Lung (tissue), 11 donors: ENCODE measurements at regions not wholly inside any gene's neighbourhood (a gene's known extent, or its start where the extent isn't known, plus 50 kb on each side); places are given as distances from the start of the nearest gene placed in this dataset.

Source experiments
- ATAC-seq: fragments of 200-7000 bp; cut with Tn5 transposase; one replicate; pipeline ENCODE4 v1.9.1; 2020; ENCODE audit warnings: moderate number of reproducible peaks; ENCODE audit not compliant: insufficient read depth, low FRiP score
- DNase-seq, 3 donors: peaks; one replicate each; pipeline ENCODE4 v3.0.0-alpha.2; 2013 to 2017
- H3K27ac ChIP-seq, 2 donors: one replicate each; pipeline ENCODE4 v1.5.1; 2013; ENCODE audit warnings: mild to moderate bottlenecking in 2 of 2, moderate library complexity in 2 of 2, control low read depth in 1 of 2, inconsistent platforms in 1 of 2, low read depth in 1 of 2, low read length in 1 of 2
- H3K27me3 ChIP-seq, 3 donors: one replicate each; pipeline ENCODE4 v1.5.1; 2013; ENCODE audit warnings: low read length in 2 of 3; ENCODE audit not compliant: control insufficient read depth in 3 of 3, insufficient read depth in 3 of 3
- H3K36me3 ChIP-seq, 4 donors: one replicate each; pipeline ENCODE4 v1.5.1; 2013; ENCODE audit warnings: low read length in 4 of 4, mild to moderate bottlenecking in 1 of 4, moderate library complexity in 1 of 4; ENCODE audit not compliant: control insufficient read depth in 4 of 4, insufficient read depth in 4 of 4
- H3K4me1 ChIP-seq, 5 donors: one replicate each; pipeline ENCODE4 v1.5.1; 2013; ENCODE audit warnings: low read length in 5 of 5, mild to moderate bottlenecking in 2 of 5, moderate library complexity in 1 of 5; ENCODE audit not compliant: control insufficient read depth in 5 of 5, insufficient read depth in 5 of 5
- H3K4me3 ChIP-seq: one replicate; pipeline ENCODE4 v1.5.1; 2013; ENCODE audit warnings: mild to moderate bottlenecking, control low read depth, moderate library complexity
- H3K9ac ChIP-seq, 2 donors: one replicate each; pipeline ENCODE4 v1.5.1; 2013; ENCODE audit warnings: low read length in 2 of 2, control low read depth in 1 of 2; ENCODE audit not compliant: insufficient read depth in 1 of 2
- H3K9me3 ChIP-seq, 4 donors: one replicate each; pipeline ENCODE4 v1.5.1; 2013; ENCODE audit warnings: low read length in 3 of 4, mild to moderate bottlenecking in 1 of 4, moderate library complexity in 1 of 4; ENCODE audit not compliant: control insufficient read depth in 4 of 4, insufficient read depth in 3 of 4
- CTCF ChIP-seq: IDR thresholded peaks from 2 replicates; pipeline ENCODE4 v1.5.1; 2012; ENCODE audit warnings: mild to moderate bottlenecking; ENCODE audit errors: control extremely low read depth, extremely low read depth
- WGBS, 2 donors: extraction: QIAGEN DNeasy Blood & Tissue Kit; methylation state at CpG; one replicate each; pipeline ENCODE4 v1.1.7; 2013; 5-methylcytosine and 5-hydroxymethylcytosine counted together
- donor health status: control.
- donor health status: control.
- donor health status: Bipolar disorder and iron deficiency.
- donor health status: healthy.
- donor health status: DM: yes; HTN: yes; CAD: no.

- peaks cover 0 to 2% (median 0%) of the 10 kb centered on the region in 4 donors for H3K9me3 ChIP-seq
- 53 to 66% methylated on average over 2 of the region's 2 CpGs for WGBS, 2 donors
- TF ChIP-seq CTCF = no peak
- H3K4me1 ChIP-seq = no peaks in the 10 kb centered on the region
- H3K4me3 ChIP-seq = no peak overlapping the region
- no peak overlapping the region for H3K27ac ChIP-seq
- H3K27me3 ChIP-seq = no peaks in the 10 kb centered on the region
- no peak overlapping the region for H3K9ac ChIP-seq
- no peaks in the 10 kb centered on the region for H3K36me3 ChIP-seq
- DNase-seq = no peak
- ATAC-seq = no peak
Measured at GRCh38 chr2:133884739-133885381, 316.6 kb upstream of the NCKAP5 start.

DNA sequence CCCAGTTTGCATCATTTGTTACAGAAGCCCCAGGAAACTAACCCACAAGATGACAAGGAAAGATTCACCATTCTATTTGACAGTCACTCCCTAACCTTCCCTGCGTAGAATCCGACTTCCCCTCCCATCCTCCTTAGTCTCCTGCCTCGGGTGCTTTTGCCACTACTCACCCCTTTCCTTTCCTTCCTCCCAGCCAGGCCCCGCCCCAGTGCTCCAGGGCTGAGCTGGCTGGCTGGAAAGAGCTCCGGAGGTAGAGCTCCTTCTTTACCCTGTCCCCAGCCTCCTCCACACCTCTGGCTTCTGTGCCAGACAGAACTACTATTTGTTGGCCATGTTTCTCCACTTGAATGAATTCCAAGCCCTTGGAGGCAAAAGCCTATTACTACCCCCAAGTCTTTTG lies 317.6 kb upstream of the NCKAP5 start:
- TF ChIP-seq CTCF = no peak
- no peak overlapping the region for H3K4me3 ChIP-seq
- no peaks in the 10 kb centered on the region for H3K27me3 ChIP-seq
- 32 to 42% methylated on average over 5 of the region's 5 CpGs for WGBS, 2 donors
- H3K27ac ChIP-seq = no peak overlapping the region
- peaks cover 0 to 2% (median 0%) of the 10 kb centered on the region in 4 donors for H3K9me3 ChIP-seq
- H3K36me3 ChIP-seq = no peaks in the 10 kb centered on the region
- no peak for ATAC-seq
- DNase-seq = no peak
- no peak overlapping the region for H3K9ac ChIP-seq
- H3K4me1 ChIP-seq = no peaks in the 10 kb centered on the region

- Histone ChIP-seq H3K4me1 (no peaks in the 10 kb centered on the region), H3K9me3 (no peaks in the 10 kb centered on the region), H3K4me3 (no peak overlapping the region), H3K36me3 (no peaks in the 10 kb centered on the region), H3K9ac (no peak overlapping the region), H3K27me3 (no peaks in the 10 kb centered on the region), H3K27ac (no peak overlapping the region)
- DNase-seq (peak; percentile 53 to 73 (median 58)), ATAC-seq (peak; percentile 44)
- peak; percentile 38 for TF ChIP-seq CTCF
- WGBS, 2 donors = 46 to 52% methylated on average over 19 of the region's 19 CpGs
Measured at GRCh38 chr2:133886735-133887675, 318.7 kb upstream of the NCKAP5 start.
